ENCODE measurements at regions not wholly inside any gene's neighbourhood (a gene's known extent, or its start where the extent isn't known, plus 50 kb on each side); places are given as distances from the start of the nearest gene placed in this dataset.

- TF ChIP-seq, protein P1, sequence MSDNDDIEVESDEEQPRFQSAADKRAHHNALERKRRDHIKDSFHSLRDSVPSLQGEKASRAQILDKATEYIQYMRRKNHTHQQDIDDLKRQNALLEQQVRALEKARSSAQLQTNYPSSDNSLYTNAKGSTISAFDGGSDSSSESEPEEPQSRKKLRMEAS (IDR thresholded peaks at IDR 0.05), result no peak
- no peak for TF ChIP-seq YY1 (IDR thresholded peaks at IDR 0.05)
- TF ChIP-seq ATF3 (IDR thresholded peaks at IDR 0.05), result no peak
- TF ChIP-seq GABPA (IDR thresholded peaks at IDR 0.05 in 1 of 2, conservative IDR thresholded peaks at IDR 0.05 in 1 of 2), result no peak
- TF ChIP-seq TAF1 (conservative IDR thresholded peaks at IDR 0.05), result no peak
- TF ChIP-seq HNF4G (IDR thresholded peaks at IDR 0.05), result no peak
- TF ChIP-seq NR2F2 (IDR thresholded peaks at IDR 0.05), result no peak
- TF ChIP-seq JUND (IDR thresholded peaks at IDR 0.05), result no peak
Measured at GRCh38 chr1:181985281-181985680, 76.2 kb downstream of the ZNF648 start (continued).

GRCh38 chr1:181984006-181984405, 77.5 kb downstream of the ZNF648 start:
- H3K9me3 ChIP-seq (ENCODE audit: control insufficient read depth in 4 of 4, low read length in 3 of 4), result no peaks in the 10 kb centered on the region
- H3K4me1 ChIP-seq (ENCODE audit: control insufficient read depth in 4 of 4, insufficient read depth in 4 of 4, low read length in 3 of 4), result no peaks in the 10 kb centered on the region
- TF ChIP-seq JUND (IDR thresholded peaks at IDR 0.05) (no peak), REST (IDR thresholded peaks at IDR 0.05) (no peak), HNF4A (conservative IDR thresholded peaks at IDR 0.05) (no peak), SP1 (IDR thresholded peaks at IDR 0.05) (no peak), CTCF (IDR thresholded peaks at IDR 0.05; ENCODE audit: low read depth, low read length, missing input control) (no peak), ZBTB33 (IDR thresholded peaks at IDR 0.05) (no peak), FOXA2 (IDR thresholded peaks at IDR 0.05) (no peak), RAD21 (IDR thresholded peaks at IDR 0.05) (no peak), NR2F2 (IDR thresholded peaks at IDR 0.05) (no peak), HNF4G (IDR thresholded peaks at IDR 0.05) (no peak), GABPA (IDR thresholded peaks at IDR 0.05 in 1 of 2, conservative IDR thresholded peaks at IDR 0.05 in 1 of 2) (no peak), YY1 (IDR thresholded peaks at IDR 0.05) (no peak), TAF1 (conservative IDR thresholded peaks at IDR 0.05) (no peak)
- no peak overlapping the region for H3K4me3 ChIP-seq (ENCODE audit: low read depth in 1 of 3, low read length in 3 of 3)
- H3K27ac ChIP-seq (ENCODE audit: low read depth in 1 of 2, low read length in 2 of 2), result no peak overlapping the region
- H3K9ac ChIP-seq (ENCODE audit: low read depth in 1 of 2, low read length in 2 of 2), result no peak overlapping the region
- no peaks in the 10 kb centered on the region for H3K27me3 ChIP-seq (ENCODE audit: control insufficient read depth in 4 of 4, insufficient read depth in 4 of 4, low read length in 3 of 4)
- no peak for DNase-seq (ENCODE audit: low spot score)
- 76% methylated on average over 4 of the region's 4 CpGs for WGBS
- no peaks in the 10 kb centered on the region for H3K36me3 ChIP-seq (ENCODE audit: control insufficient read depth in 4 of 4, insufficient read depth in 3 of 4, low read depth in 1 of 4, low read length in 3 of 4)

Data from liver (tissue), 8 donors.